Activated CD4-positive, alpha-beta T cell treated with anti-CD3 and anti-CD28 coated beads for 48 hours (primary cell): ENCODE measurements at regions not wholly inside any gene's neighbourhood (a gene's known extent, or its start where the extent isn't known, plus 50 kb on each side); places are given as distances from the start of the nearest gene placed in this dataset.
"Not testable (repeated sequence)": the region's sequence is repeated elsewhere in the genome, so short reads cannot be mapped to it uniquely, and the experiment has no call there.

Source experiments
- DNase-seq: peaks from one replicate; pipeline ENCODE4 v3.0.0-alpha.2; 2020

- DNase-seq = not testable (repeated sequence)
Observed at GRCh38 chrX:67213686-67214085, 330.1 kb upstream of the AR start.

GRCh38 chrX:67207912-67208311 is 335.9 kb upstream of the AR start:
- no peak for DNase-seq

GRCh38 chrX:67159437-67159836 is 384.4 kb upstream of the AR start:
- DNase-seq = no peak

GRCh38 chrX:67114635-67115034 is 429.2 kb upstream of the AR start:
- no peak for DNase-seq

- DNase-seq = no peak
Observed at GRCh38 chrX:67105758-67106116, 438.1 kb upstream of the AR start.

DNA sequence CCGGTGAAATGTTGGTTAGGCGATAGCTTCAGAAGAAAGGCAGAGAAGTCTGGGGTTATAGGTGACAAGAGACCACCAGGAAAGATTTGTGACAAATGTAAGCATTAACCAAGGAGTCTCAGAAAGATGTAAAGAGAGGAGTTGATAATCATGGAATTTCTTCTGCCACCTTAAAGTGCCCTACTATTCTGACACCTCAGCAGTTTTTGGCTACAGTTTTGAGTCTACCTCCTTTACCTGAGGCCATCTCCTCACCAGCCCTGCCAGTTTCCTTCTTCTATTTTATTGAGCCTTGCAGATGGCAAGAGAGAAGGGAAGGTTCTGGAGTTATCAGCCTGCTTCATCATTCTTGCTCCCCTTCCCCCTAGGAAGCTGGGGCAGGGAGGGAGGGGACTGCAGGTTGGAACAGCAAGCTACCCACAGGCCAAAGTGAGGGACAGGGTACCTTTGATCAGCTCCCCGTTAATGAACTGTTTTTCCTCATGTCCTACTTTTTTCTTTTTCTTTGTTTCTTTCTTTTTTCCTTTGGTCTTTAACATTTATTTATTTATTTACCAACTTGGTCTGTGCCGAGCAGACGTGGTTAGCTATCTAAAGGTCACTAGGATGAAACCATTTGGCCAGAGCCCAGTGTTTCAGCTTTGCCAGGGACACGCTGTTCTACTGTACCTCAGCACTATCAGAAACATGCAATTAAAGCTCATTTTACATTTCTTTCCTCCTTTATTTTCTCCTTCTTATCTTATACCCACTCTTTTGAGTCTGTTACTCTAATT is 438.7 kb upstream of the AR start:
- DNase-seq = no peak

- no peak for DNase-seq
Observed at GRCh38 chrX:67100031-67100884, 443.6 kb upstream of the AR start.

GRCh38 chrX:67094061-67094460 is 449.8 kb upstream of the AR start:
- no peak for DNase-seq

DNA sequence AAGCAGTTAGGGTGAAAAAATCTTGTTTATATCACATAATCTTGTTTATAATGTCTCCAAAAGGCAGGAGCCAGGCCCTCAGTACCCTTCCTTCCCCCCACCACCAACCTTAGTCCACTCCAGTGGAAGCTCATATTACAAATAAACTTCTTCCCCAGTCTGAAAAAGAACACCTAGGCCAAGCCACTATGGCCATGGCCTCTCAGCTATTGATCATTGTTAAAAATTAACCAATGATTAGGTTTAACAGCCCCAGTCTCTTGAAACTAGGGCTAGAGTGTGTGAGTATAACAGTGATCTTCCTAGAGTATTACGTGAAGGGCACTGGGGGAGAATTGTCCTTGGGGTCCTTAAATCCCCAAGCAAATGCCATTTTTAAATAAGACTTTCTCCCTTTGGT is 411.9 kb upstream of the EDA2R start:
- no peak for DNase-seq

- DNase-seq = no peak
Observed at GRCh38 chrX:67044866-67045265, 406.0 kb upstream of the EDA2R start.

GRCh38 chrX:67044029-67044653 is 405.3 kb upstream of the EDA2R start:
- no peak for DNase-seq

GRCh38 chrX:67004451-67004850 is 365.6 kb upstream of the EDA2R start:
- no peak for DNase-seq

GRCh38 chrX:66994729-66995128 is 355.9 kb upstream of the EDA2R start:
- no peak for DNase-seq

GRCh38 chrX:66992077-66992476 is 353.2 kb upstream of the EDA2R start:
- not testable (repeated sequence) for DNase-seq

GRCh38 chrX:66988331-66988730 is 349.5 kb upstream of the EDA2R start:
- DNase-seq = no peak

DNA sequence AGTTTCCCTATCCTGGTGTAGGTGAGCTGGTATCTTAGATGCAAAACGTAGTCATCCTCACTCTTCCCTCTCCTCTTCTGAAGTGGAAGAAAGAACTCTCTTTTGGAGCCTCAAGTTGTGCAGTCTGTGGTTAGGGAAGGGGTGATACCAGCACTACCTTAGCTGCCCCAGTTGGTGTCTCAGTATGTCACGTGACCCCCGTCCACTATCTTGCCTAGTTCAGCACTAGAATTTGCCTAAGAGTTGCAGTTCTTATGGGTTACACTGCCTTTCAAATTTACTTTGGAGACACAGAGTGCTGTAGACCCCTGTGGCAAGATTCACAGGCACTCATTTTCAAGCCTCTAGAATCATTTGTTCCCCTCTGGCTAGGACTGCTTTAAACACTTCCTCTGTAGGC is 322.8 kb upstream of the EDA2R start:
- DNase-seq = no peak

DNA sequence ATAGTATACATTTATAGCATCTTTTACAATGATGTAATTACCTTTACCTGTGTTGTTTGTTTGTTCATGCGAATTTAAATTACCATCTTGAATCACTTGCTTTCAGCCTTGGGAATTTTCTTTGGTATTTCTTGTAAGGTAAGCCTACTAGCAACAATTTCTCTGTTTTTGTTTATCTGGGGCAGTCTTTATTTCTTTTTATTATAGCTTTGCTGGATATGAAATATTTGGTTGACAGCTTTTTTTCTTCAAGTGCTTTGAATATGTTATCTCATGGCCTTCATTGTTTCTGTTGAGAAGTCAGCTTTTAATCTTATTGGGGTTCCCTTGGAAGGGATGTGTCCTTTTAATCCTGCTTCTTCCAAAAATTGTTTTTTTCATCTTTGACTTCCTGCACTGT is 292.8 kb upstream of the EDA2R start:
- DNase-seq = no peak

- DNase-seq = not testable (repeated sequence)
Observed at GRCh38 chrX:66930516-66930915, 291.6 kb upstream of the EDA2R start.

DNA sequence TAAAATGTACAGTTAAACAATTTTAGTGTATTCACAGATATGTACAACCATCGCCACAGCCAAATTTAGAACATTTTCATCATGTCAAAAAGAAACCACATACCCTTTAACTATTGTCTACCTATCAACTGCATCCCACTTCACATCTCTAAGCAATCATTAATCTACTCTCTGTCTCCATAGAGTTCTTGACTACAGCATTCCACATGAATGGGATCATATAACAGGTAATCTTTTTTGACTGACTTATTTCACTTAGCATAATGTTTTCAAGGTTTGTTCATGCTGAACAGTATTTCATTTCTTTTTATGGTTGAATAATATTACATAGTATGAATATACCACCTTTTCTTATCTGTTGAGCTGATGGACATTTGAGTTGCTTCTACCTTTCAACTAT is 281.4 kb upstream of the EDA2R start:
- no peak for DNase-seq

- no peak for DNase-seq
Observed at GRCh38 chrX:66919280-66919832, 280.5 kb upstream of the EDA2R start.

GRCh38 chrX:66918511-66918910 is 279.6 kb upstream of the EDA2R start:
- no peak for DNase-seq

GRCh38 chrX:66915893-66916292 is 277.0 kb upstream of the EDA2R start:
- no peak for DNase-seq

DNA sequence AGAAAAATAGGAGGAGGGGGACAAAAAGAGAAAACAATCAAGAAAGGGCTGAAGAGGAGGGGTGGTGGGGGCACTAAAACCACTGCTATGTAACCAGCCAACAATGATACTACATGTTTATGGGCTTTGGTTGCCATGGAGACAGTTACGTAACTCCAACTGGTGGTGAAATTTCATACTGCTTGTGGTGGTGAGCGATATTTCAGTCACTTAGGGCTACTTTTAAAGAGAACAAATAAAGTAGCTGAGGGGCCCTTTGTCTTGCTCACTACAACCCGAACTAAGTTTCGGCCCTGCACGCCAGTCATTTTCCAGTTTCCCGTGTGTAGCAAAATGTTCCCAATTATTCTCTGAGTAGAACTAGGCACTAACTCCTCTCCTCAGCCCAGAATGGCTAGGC is 275.2 kb upstream of the EDA2R start:
- DNase-seq = no peak

GRCh38 chrX:66912417-66912816 is 273.5 kb upstream of the EDA2R start:
- no peak for DNase-seq
